K562 (cell line): ENCODE measurements at regions not wholly inside any gene's neighbourhood (a gene's known extent, or its start where the extent isn't known, plus 50 kb on each side); places are given as distances from the start of the nearest gene placed in this dataset.

Experiments used
- AFF4 ChIP-seq: sonication (generic); formaldehyde crosslinking; IDR thresholded peaks from 2 replicates; pipeline ENCODE4 v1.8.0; 2023; ENCODE audit warnings: mild to moderate bottlenecking, missing genetic modification reagents
- CREM ChIP-seq: IDR thresholded peaks from 2 replicates; pipeline ENCODE4 v1.6.1; 2014; ENCODE audit warnings: antibody characterized with exemption, low read depth
- ESRRA ChIP-seq: fragments of 450-650 bp; IDR thresholded peaks from 2 replicates; pipeline ENCODE4 v1.6.1; 2014; ENCODE audit warnings: low read depth, mild to moderate bottlenecking, moderate library complexity, borderline replicate concordance
- FOXJ3 ChIP-seq: sonication (generic); formaldehyde crosslinking; IDR thresholded peaks from 2 replicates; pipeline ENCODE4 v1.4.0; 2020; ENCODE audit warnings: mild to moderate bottlenecking, missing genetic modification reagents
- HBP1 ChIP-seq: fragments of 450-650 bp; formaldehyde crosslinking; IDR thresholded peaks from 2 replicates; pipeline ENCODE4 v1.4.0; 2022; ENCODE audit warnings: missing genetic modification characterization
- KHSRP ChIP-seq: fragments of 450-650 bp; IDR thresholded peaks from 2 replicates; pipeline ENCODE4 v1.6.1; 2017
- MECOM ChIP-seq: fragments of 250-450 bp; sonication (Bioruptor Pico); IDR thresholded peaks from 2 replicates; pipeline ENCODE4 v1.8.0; 2022; ENCODE audit warnings: inconsistent platforms
- SMC3 ChIP-seq: conservative IDR thresholded peaks from 2 replicates; pipeline ENCODE4 v1.6.1; 2011; ENCODE audit warnings: low read depth, low read length, improper control_type of control experiment; ENCODE audit not compliant: insufficient read depth
- ZFP30 ChIP-seq: fragments of 250-450 bp; sonication (Bioruptor Pico); IDR thresholded peaks from 2 replicates; pipeline ENCODE4 v1.8.0; 2022; ENCODE audit warnings: moderate library complexity, mild to moderate bottlenecking, inconsistent platforms, borderline replicate concordance
- ZMIZ1 ChIP-seq, 2 experiments: fragments of 150-350 bp in 1 of 2; IDR thresholded peaks; 2 replicates each; pipeline ENCODE4 v1.6.1; 2012 to 2016; ENCODE audit warnings: low read depth in 2 of 2, low read length in 2 of 2, mild to moderate bottlenecking in 1 of 2, moderate library complexity in 1 of 2
- ZNF398 ChIP-seq: fragments of 250-450 bp; sonication (Bioruptor Pico); IDR thresholded peaks from 2 replicates; pipeline ENCODE4 v1.8.0; 2021; ENCODE audit warnings: moderate library complexity, mild to moderate bottlenecking, inconsistent platforms

GRCh38 chr7:106358103-106358663 is 73.4 kb upstream of the NAMPT start (continued):
- TF ChIP-seq AFF4 (0 out of 2 replicates have a peak, but pooled peaks have one; percentile 22), HBP1 (CRISPR knock-in tag) (no peak), FOXJ3 (no peak), CREM (no peak), ZNF398 (CRISPR knock-in tag) (no peak), MECOM (peak; percentile 70), ESRRA (no peak), ZFP30 (CRISPR knock-in tag) (no peak), SMC3 (no peak), ZMIZ1 (IDR thresholded peaks at IDR 0.05; ENCODE audit: low read depth in 2 of 2, low read length in 2 of 2) (no peak), KHSRP (no peak)
